ENCODE measurements at regions not wholly inside any gene's neighbourhood (a gene's known extent, or its start where the extent isn't known, plus 50 kb on each side); places are given as distances from the start of the nearest gene placed in this dataset.

DNA sequence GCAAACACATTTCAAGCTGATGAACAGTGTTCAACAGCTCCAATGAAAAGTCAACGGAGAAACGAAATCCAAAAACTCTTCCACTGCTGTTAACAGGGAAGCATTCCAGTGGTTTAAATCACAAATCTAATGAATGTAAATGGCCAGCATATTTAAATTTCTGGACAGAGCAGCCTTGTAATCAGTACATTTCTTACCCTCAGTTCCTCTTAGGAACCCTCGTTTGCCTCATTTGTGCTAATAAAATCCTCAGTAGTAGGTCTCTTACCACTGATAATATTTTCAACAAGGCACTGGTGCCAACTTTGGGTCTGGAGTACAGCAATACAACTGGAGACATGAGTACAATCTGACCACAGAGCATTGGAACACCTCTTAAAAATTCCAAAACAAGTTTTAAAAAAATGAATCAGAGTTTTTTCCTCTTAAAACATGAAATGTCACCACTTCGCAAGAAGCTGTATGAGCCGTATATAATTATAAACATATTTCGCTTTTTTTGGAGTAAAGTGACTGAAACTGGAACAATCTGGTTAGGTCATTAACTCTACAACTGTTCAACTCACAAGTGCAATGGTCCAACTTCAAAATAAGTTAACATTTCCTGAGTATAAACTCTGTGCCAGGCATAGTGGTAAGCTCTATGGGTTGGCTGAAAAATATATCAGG lies 211.2 kb downstream of the CPEB2 start:
- intact Hi-C loops (cut with micrococcal nuclease) = no loop called here
- Histone ChIP-seq H3K9me3 (ENCODE audit: control insufficient read depth, insufficient read depth, low read length) (no peaks in the 10 kb centered on the region), H3K4me3 (ENCODE audit: low read length) (no peak overlapping the region), H3K27ac (ENCODE audit: low read length) (no peak overlapping the region), H3K36me3 (ENCODE audit: control insufficient read depth, insufficient read depth, low read length) (no peaks in the 10 kb centered on the region), H3K27me3 (ENCODE audit: control insufficient read depth, insufficient read depth, low read length) (no peaks in the 10 kb centered on the region), H3K4me1 (ENCODE audit: control insufficient read depth, insufficient read depth, low read length) (no peaks in the 10 kb centered on the region)
- H3K36me3 Mint-ChIP-seq = no peaks in the 10 kb centered on the region
- H3K4me3 Mint-ChIP-seq = no peak overlapping the region
- ATAC-seq (no peak), DNase-seq (no peak)
- H3K27ac Mint-ChIP-seq = no peak overlapping the region
- no peaks in the 10 kb centered on the region for H3K4me1 Mint-ChIP-seq
- WGBS (ENCODE audit: insufficient coverage) = 84% methylated on average over 5 of the region's 6 CpGs
- H3K9me3 Mint-ChIP-seq = no peaks in the 10 kb centered on the region
- TF ChIP-seq, protein P1, sequence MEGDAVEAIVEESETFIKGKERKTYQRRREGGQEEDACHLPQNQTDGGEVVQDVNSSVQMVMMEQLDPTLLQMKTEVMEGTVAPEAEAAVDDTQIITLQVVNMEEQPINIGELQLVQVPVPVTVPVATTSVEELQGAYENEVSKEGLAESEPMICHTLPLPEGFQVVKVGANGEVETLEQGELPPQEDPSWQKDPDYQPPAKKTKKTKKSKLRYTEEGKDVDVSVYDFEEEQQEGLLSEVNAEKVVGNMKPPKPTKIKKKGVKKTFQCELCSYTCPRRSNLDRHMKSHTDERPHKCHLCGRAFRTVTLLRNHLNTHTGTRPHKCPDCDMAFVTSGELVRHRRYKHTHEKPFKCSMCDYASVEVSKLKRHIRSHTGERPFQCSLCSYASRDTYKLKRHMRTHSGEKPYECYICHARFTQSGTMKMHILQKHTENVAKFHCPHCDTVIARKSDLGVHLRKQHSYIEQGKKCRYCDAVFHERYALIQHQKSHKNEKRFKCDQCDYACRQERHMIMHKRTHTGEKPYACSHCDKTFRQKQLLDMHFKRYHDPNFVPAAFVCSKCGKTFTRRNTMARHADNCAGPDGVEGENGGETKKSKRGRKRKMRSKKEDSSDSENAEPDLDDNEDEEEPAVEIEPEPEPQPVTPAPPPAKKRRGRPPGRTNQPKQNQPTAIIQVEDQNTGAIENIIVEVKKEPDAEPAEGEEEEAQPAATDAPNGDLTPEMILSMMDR (IDR thresholded peaks at IDR 0.05) = no peak
- H3K27me3 Mint-ChIP-seq (ENCODE audit: low read depth in 2 of 2) = peaks cover 5 to 27% of the 10 kb centered on the region in 2 donors

DNA sequence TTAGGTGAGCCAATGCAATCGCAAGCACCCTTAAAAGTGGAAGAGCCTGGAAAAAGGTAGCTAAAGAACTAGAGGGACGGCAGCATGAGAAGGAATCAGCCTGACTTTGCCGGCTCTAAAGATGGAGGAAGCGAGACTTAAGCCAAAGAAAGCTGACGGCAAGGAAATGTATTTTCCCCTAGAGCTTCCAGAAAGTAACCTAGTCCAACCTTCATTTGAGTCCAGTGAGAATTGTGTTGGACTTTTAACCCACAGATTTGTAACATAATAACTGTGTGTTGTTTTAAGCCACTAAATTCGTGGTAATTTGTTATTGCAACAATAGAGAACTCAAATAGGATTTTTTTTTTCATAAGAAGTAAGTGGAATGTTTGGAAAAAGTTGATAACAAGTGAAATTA lies 212.7 kb upstream of the C1QTNF7 start:
- no peak for DNase-seq
- intact Hi-C loops (cut with micrococcal nuclease) = no loop called here
- peaks cover 5 to 42% of the 10 kb centered on the region in 2 donors for H3K27me3 Mint-ChIP-seq (ENCODE audit: low read depth in 2 of 2)
- Histone ChIP-seq H3K27me3 (ENCODE audit: control insufficient read depth, insufficient read depth, low read length) (no peaks in the 10 kb centered on the region), H3K9me3 (ENCODE audit: control insufficient read depth, insufficient read depth, low read length) (no peaks in the 10 kb centered on the region), H3K4me3 (ENCODE audit: low read length) (no peak overlapping the region), H3K4me1 (ENCODE audit: control insufficient read depth, insufficient read depth, low read length) (no peaks in the 10 kb centered on the region), H3K27ac (ENCODE audit: low read length) (no peak overlapping the region), H3K36me3 (ENCODE audit: control insufficient read depth, insufficient read depth, low read length) (no peaks in the 10 kb centered on the region)
- H3K4me1 Mint-ChIP-seq = no peaks in the 10 kb centered on the region
- H3K27ac Mint-ChIP-seq = no peak overlapping the region
- H3K4me3 Mint-ChIP-seq = no peak overlapping the region
- ATAC-seq = no peak
- WGBS (ENCODE audit: insufficient coverage) = 89% methylated on average over 5 of the region's 6 CpGs
- TF ChIP-seq, protein P1 (IDR thresholded peaks at IDR 0.05) = no peak
- H3K9me3 Mint-ChIP-seq = no peaks in the 10 kb centered on the region
- H3K36me3 Mint-ChIP-seq = no peaks in the 10 kb centered on the region

DNA sequence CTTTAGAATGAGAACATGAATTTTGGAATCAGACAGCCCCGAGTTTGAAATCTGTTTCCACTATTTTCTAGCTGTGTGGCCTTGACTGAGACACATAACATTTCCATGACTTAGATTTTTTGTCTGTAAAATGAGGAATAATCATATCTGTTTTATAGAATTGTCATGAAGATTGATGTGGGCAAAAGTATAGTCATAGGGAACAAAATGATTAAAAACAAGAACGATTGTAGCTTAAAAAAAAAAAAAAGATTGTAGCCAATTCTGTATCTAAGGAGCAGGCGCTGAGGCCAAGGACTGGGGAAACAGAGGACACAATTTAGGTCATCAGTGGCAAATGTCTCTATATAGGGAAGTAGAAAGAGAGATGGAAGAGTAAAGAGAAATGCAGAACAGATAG lies 201.6 kb upstream of the C1QTNF7 start:
- no peaks in the 10 kb centered on the region for H3K27me3 ChIP-seq (ENCODE audit: control insufficient read depth, insufficient read depth, low read length)
- H3K4me1 ChIP-seq (ENCODE audit: control insufficient read depth, insufficient read depth, low read length) = no peaks in the 10 kb centered on the region
- H3K27ac Mint-ChIP-seq = no peak overlapping the region
- TF ChIP-seq, protein P1 (IDR thresholded peaks at IDR 0.05) = no peak
- no peak overlapping the region for H3K27ac ChIP-seq (ENCODE audit: low read length)
- DNase-seq (no peak), ATAC-seq (no peak)
- H3K4me3 Mint-ChIP-seq = no peak overlapping the region
- no peaks in the 10 kb centered on the region for H3K36me3 ChIP-seq (ENCODE audit: control insufficient read depth, insufficient read depth, low read length)
- intact Hi-C loops (cut with micrococcal nuclease) = no loop called here
- peaks cover 4 to 8% of the 10 kb centered on the region in 2 donors for H3K27me3 Mint-ChIP-seq (ENCODE audit: low read depth in 2 of 2)
- 79% methylated on average over 3 of the region's 3 CpGs for WGBS (ENCODE audit: insufficient coverage)
- H3K4me3 ChIP-seq (ENCODE audit: low read length) = no peak overlapping the region
- no peaks in the 10 kb centered on the region for H3K9me3 Mint-ChIP-seq
- no peaks in the 10 kb centered on the region for H3K36me3 Mint-ChIP-seq
- H3K4me1 Mint-ChIP-seq = no peaks in the 10 kb centered on the region
- no peaks in the 10 kb centered on the region for H3K9me3 ChIP-seq (ENCODE audit: control insufficient read depth, insufficient read depth, low read length)

Data from natural killer cell (primary cell).